Thyroid gland (tissue), 4 donors: ENCODE measurements at regions not wholly inside any gene's neighbourhood (a gene's known extent, or its start where the extent isn't known, plus 50 kb on each side); places are given as distances from the start of the nearest gene placed in this dataset.

Experiments used
- DNase-seq, 2 donors: peaks; one replicate each; pipeline ENCODE4 v3.0.0-alpha.2; 2019
- H3K27ac ChIP-seq, 3 donors: fragments of 200-600 bp; sonication (generic); 1 replicate in 2 of 3; 2 replicates in 1 of 3; pipeline ENCODE4 v1.5.1; 2016 to 2019; ENCODE audit warnings: mild to moderate bottlenecking in 1 of 3, moderate library complexity in 1 of 3
- H3K27me3 ChIP-seq: fragments of 200-600 bp; sonication (generic); one replicate; pipeline ENCODE4 v1.5.1; 2019
- H3K36me3 ChIP-seq, 2 donors: fragments of 200-600 bp; sonication (generic); one replicate each; pipeline ENCODE4 v1.5.1; 2016 to 2019
- H3K4me1 ChIP-seq, 2 donors: fragments of 200-600 bp; sonication (generic); one replicate each; pipeline ENCODE4 v1.5.1; 2017 to 2019
- H3K4me3 ChIP-seq, 3 donors: fragments of 200-600 bp; sonication (generic); replicated peaks in 1 of 3; 1 replicate in 2 of 3; 2 replicates in 1 of 3; pipeline ENCODE4 v1.5.1; 2016; ENCODE audit warnings: mild to moderate bottlenecking in 1 of 3
- H3K9me3 ChIP-seq: fragments of 200-600 bp; sonication (generic); one replicate; pipeline ENCODE4 v1.5.1; 2017
- POLR2A ChIP-seq, 2 donors: fragments of 450-650 bp; IDR thresholded peaks; one replicate each; pipeline ENCODE4 v1.6.1; 2017; ENCODE audit warnings: antibody characterized with exemption in 2 of 2, mild to moderate bottlenecking in 2 of 2, moderate library complexity in 1 of 2
- WGBS, 2 donors: methylation state at CpG; one replicate each; pipeline ENCODE4 v1.1.5; 2017; 5-methylcytosine and 5-hydroxymethylcytosine counted together
- intact Hi-C: fragments of 100-400 bp; cut with DNase I; formaldehyde crosslinking; loops from one replicate; pipeline ENCODE4 v1.15.1; 2023
- TF ChIP-seq, protein P1 (sequence below), 6 experiments: fragments of 200-600 bp in 3 of 6; fragments of 450-650 bp in 3 of 6; sonication (generic) in 3 of 6; IDR thresholded peaks; one replicate each; pipeline ENCODE4 v1.5.1; 2016 to 2019; ENCODE audit warnings: antibody characterized with exemption in 6 of 6, mild to moderate bottlenecking in 2 of 6, inconsistent platforms in 1 of 6, moderate library complexity in 1 of 6

- Histone ChIP-seq H3K27me3 (no peaks in the 10 kb centered on the region), H3K4me1 (peaks cover 15 to 35% of the 10 kb centered on the region in 2 donors), H3K4me3 (no peak overlapping the region), H3K27ac (no peak overlapping the region), H3K36me3 (no peaks in the 10 kb centered on the region), H3K9me3 (no peaks in the 10 kb centered on the region)
- TF ChIP-seq POLR2A (IDR thresholded peaks at IDR 0.05), result no peak
- TF ChIP-seq, protein P1, sequence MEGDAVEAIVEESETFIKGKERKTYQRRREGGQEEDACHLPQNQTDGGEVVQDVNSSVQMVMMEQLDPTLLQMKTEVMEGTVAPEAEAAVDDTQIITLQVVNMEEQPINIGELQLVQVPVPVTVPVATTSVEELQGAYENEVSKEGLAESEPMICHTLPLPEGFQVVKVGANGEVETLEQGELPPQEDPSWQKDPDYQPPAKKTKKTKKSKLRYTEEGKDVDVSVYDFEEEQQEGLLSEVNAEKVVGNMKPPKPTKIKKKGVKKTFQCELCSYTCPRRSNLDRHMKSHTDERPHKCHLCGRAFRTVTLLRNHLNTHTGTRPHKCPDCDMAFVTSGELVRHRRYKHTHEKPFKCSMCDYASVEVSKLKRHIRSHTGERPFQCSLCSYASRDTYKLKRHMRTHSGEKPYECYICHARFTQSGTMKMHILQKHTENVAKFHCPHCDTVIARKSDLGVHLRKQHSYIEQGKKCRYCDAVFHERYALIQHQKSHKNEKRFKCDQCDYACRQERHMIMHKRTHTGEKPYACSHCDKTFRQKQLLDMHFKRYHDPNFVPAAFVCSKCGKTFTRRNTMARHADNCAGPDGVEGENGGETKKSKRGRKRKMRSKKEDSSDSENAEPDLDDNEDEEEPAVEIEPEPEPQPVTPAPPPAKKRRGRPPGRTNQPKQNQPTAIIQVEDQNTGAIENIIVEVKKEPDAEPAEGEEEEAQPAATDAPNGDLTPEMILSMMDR (IDR thresholded peaks at IDR 0.05), result no peak
- 94 to 95% methylated on average over 4 of the region's 4 CpGs for WGBS, 2 donors
- intact Hi-C loops, result no loop called here
- no peak for DNase-seq
Observed at GRCh38 chr11:122271745-122272144, 155.7 kb upstream of the BLID start.

- Histone ChIP-seq H3K36me3 (no peaks in the 10 kb centered on the region), H3K9me3 (no peaks in the 10 kb centered on the region), H3K27ac (peak overlapping the region in 2 of 3 donors; percentile 20 to 41), H3K4me1 (peaks cover 15 to 35% of the 10 kb centered on the region in 2 donors), H3K4me3 (no peak overlapping the region), H3K27me3 (no peaks in the 10 kb centered on the region)
- WGBS, 2 donors, result 11 to 47% methylated on average over 5 of the region's 5 CpGs
- peak; percentile 54 to 59 for DNase-seq
- intact Hi-C loops, result no loop called here
- no peak for TF ChIP-seq POLR2A (IDR thresholded peaks at IDR 0.05)
- TF ChIP-seq, protein P1 (IDR thresholded peaks at IDR 0.05), result no peak
Observed at GRCh38 chr11:122271137-122271536, 155.1 kb upstream of the BLID start.

- H3K4me1 ChIP-seq, result peaks cover 15 to 35% of the 10 kb centered on the region in 2 donors
- TF ChIP-seq, protein P1 (IDR thresholded peaks at IDR 0.05), result no peak
- no peak for TF ChIP-seq POLR2A (IDR thresholded peaks at IDR 0.05)
- H3K36me3 ChIP-seq, result no peaks in the 10 kb centered on the region
- H3K27ac ChIP-seq, result peak overlapping the region in 1 of 3 donors; percentile 41
- DNase-seq, result no peak
- no peak overlapping the region for H3K4me3 ChIP-seq
- intact Hi-C loops, result no loop called here
- 34 to 48% methylated on average over 3 of the region's 3 CpGs for WGBS, 2 donors
- no peaks in the 10 kb centered on the region for H3K9me3 ChIP-seq
- H3K27me3 ChIP-seq, result no peaks in the 10 kb centered on the region
Observed at GRCh38 chr11:122270535-122270934, 154.5 kb upstream of the BLID start.

- intact Hi-C loops, result no loop called here
- no peak for DNase-seq
- Histone ChIP-seq H3K36me3 (no peaks in the 10 kb centered on the region), H3K4me3 (no peak overlapping the region), H3K9me3 (no peaks in the 10 kb centered on the region), H3K27me3 (no peaks in the 10 kb centered on the region), H3K4me1 (peaks cover 15 to 35% of the 10 kb centered on the region in 2 donors), H3K27ac (no peak overlapping the region)
- TF ChIP-seq POLR2A (IDR thresholded peaks at IDR 0.05), result no peak
- TF ChIP-seq, protein P1 (IDR thresholded peaks at IDR 0.05), result no peak
- 91 to 94% methylated on average over 4 of the region's 4 CpGs for WGBS, 2 donors
Observed at GRCh38 chr11:122269824-122270223, 153.8 kb upstream of the BLID start.

DNA sequence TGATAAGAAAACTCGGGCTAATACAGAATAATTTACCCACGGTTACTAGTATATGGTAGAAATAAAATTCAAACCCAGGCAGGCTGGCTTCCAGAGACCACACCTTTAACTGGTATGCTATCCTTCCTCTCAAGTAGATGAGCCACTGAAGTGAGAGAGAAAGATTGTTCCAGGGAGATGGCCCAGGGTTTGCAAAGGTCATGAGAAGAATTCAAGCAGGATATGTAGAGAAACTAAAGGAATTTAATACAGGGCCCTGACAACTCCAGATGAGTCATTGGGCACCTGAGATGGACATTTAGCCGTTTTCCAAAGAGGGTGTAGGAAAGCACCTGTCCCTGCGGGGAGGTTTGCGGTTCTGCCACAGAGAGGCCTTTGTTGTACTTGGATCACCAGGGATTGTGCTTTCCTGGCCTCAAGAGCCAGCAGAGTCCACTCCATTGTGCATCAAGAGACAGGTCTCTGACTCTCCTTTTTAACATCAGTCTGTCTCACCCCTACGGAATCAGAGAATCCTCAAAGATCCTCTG, 152.7 kb upstream of the BLID start:
- Histone ChIP-seq H3K27ac (no peak overlapping the region), H3K4me3 (no peak overlapping the region), H3K9me3 (no peaks in the 10 kb centered on the region), H3K4me1 (peaks cover 13 to 30% of the 10 kb centered on the region in 2 donors), H3K27me3 (no peaks in the 10 kb centered on the region), H3K36me3 (no peaks in the 10 kb centered on the region)
- intact Hi-C loops, result no loop called here
- peak; percentile 13 to 14 for DNase-seq
- 78 to 92% methylated on average over 6 of the region's 6 CpGs for WGBS, 2 donors
- TF ChIP-seq, protein P1 (IDR thresholded peaks at IDR 0.05), result no peak
- TF ChIP-seq POLR2A (IDR thresholded peaks at IDR 0.05), result no peak
